ENCODE measurements at regions not wholly inside any gene's neighbourhood (a gene's known extent, or its start where the extent isn't known, plus 50 kb on each side); places are given as distances from the start of the nearest gene placed in this dataset.

DNA sequence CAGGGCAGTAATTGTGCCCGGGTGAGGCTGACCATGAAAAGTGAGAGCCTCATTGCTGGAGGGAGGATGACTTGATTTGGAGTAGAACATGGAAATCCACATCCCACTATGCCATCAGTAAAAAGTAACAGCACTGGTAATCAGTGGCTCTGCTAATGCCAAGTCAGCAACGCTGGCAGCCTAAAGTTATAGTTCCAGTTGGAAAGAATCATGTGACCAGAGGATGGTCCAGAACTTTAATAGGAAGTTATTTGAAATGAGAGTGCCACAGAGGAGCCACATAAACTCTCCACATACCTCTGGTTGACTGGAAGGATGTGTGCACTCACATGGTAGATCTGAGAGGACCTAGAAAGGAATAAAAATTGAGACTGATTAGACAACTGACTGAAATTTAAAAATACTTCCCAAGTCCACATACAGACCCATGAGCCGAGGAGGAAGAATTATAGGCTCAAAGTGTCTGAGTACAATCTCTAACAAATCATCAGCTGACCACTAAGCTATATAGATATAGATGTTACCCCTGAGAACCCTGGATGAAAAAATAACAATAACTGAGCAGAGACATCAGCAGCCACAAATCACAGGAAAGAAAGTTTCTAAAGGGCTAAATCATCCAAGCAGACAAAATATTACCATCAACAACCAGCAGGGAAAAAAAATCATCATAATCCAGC is 346.8 kb downstream of the STK39 start:
- Histone ChIP-seq H3K27ac (no peak overlapping the region), H3K9me3 (no peaks in the 10 kb centered on the region), H3K4me3 (no peak overlapping the region), H3K27me3 (no peaks in the 10 kb centered on the region), H3K36me3 (no peaks in the 10 kb centered on the region), H3K4me1 (no peaks in the 10 kb centered on the region)
- TF ChIP-seq EP300 (IDR thresholded peaks at IDR 0.05) (no peak), POLR2A (IDR thresholded peaks at IDR 0.05) (no peak)
- TF ChIP-seq, protein P1, sequence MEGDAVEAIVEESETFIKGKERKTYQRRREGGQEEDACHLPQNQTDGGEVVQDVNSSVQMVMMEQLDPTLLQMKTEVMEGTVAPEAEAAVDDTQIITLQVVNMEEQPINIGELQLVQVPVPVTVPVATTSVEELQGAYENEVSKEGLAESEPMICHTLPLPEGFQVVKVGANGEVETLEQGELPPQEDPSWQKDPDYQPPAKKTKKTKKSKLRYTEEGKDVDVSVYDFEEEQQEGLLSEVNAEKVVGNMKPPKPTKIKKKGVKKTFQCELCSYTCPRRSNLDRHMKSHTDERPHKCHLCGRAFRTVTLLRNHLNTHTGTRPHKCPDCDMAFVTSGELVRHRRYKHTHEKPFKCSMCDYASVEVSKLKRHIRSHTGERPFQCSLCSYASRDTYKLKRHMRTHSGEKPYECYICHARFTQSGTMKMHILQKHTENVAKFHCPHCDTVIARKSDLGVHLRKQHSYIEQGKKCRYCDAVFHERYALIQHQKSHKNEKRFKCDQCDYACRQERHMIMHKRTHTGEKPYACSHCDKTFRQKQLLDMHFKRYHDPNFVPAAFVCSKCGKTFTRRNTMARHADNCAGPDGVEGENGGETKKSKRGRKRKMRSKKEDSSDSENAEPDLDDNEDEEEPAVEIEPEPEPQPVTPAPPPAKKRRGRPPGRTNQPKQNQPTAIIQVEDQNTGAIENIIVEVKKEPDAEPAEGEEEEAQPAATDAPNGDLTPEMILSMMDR (IDR thresholded peaks at IDR 0.05) = no peak
- no peak for DNase-seq (ENCODE audit: low spot score in 2 of 2)
- WGBS, 2 donors = 86 to 89% methylated on average over 3 of the region's 3 CpGs

DNA sequence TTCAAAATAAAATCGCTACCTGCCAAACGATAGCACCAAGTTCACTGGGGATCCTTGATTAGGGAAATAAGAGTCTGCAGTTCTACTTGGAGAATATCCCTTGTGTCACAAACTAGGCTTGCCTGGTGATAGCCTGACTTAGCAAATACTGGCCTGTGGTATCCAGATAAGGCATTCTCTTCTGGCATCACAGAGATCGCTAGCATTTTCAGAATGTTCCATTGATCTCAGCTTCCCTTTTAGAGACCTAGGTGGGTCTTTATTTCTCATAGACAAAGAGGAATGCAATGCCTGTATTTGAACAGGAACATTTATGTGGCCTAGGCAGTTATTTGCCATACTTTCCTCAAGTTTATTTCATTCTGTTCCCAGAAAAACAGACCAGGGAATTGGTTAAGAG is 349.1 kb downstream of the STK39 start:
- Histone ChIP-seq H3K27me3 (no peaks in the 10 kb centered on the region), H3K36me3 (no peaks in the 10 kb centered on the region), H3K9me3 (no peaks in the 10 kb centered on the region), H3K4me3 (no peak overlapping the region), H3K27ac (peak overlapping the region in 1 of 4 donors; percentile 50), H3K4me1 (no peaks in the 10 kb centered on the region)
- WGBS, 2 donors = 85 to 93% methylated on average over 3 of the region's 3 CpGs
- DNase-seq (ENCODE audit: low spot score in 2 of 2) = no peak
- TF ChIP-seq POLR2A (IDR thresholded peaks at IDR 0.05) (no peak), EP300 (IDR thresholded peaks at IDR 0.05) (peak in 1 of 2 donors; percentile 28)
- TF ChIP-seq, protein P1 (IDR thresholded peaks at IDR 0.05) = no peak

DNA sequence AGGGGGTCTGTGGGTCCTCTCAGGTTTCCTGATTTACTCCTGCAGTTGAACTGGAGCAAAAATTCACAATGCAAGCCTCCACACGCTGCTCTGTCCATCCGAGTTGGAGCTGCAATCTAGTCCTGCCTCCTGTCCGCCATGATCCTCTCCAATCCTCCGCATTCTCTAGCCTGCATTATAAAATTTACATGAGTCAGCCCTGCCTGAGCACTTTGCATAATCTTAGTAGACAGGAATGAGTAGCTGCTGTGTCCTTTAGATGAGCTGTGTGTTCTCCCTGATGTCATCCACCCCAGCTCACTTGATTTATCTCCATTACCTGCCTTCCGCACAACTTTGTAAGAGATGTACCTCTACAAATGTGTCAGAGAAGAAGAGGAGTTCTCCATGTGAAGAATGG is 355.6 kb downstream of the STK39 start:
- Histone ChIP-seq H3K4me1 (no peaks in the 10 kb centered on the region), H3K9me3 (peaks cover 0 to 24% (median 0%) of the 10 kb centered on the region in 4 donors), H3K27me3 (no peaks in the 10 kb centered on the region), H3K4me3 (no peak overlapping the region), H3K36me3 (no peaks in the 10 kb centered on the region), H3K27ac (no peak overlapping the region)
- DNase-seq (ENCODE audit: low spot score in 2 of 2) = no peak
- no peak for TF ChIP-seq POLR2A (IDR thresholded peaks at IDR 0.05)
- TF ChIP-seq, protein P1 (IDR thresholded peaks at IDR 0.05) = no peak
- TF ChIP-seq EP300 (IDR thresholded peaks at IDR 0.05) = no peak
- WGBS, 2 donors = 80 to 93% methylated on average over 5 of the region's 5 CpGs

DNA sequence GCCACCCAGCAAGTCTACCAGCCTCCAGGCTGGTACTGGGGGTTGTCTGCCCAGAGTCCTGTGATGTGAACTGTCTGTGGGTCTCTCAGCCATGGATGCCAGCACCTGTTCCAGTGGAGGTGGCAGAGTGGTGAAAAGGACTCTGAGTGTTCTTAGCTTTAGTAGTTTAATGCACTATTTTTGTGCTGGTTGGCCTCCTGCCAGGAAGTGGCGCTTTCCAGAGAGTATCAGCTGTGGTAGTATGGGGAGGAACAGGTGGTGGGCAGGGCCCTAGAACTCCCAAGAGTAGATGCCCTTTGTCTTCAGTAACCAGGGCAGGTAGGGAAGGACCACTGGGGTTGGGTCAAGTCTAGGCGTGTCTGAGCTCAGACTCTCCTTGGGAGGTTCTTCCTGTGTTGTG is 356.7 kb downstream of the STK39 start:
- 84 to 100% methylated on average over 2 of the region's 2 CpGs for WGBS, 2 donors
- Histone ChIP-seq H3K27me3 (no peaks in the 10 kb centered on the region), H3K9me3 (peaks cover 0 to 31% (median 0%) of the 10 kb centered on the region in 4 donors), H3K36me3 (no peaks in the 10 kb centered on the region), H3K4me1 (no peaks in the 10 kb centered on the region), H3K4me3 (no peak overlapping the region), H3K27ac (no peak overlapping the region)
- no peak for DNase-seq (ENCODE audit: low spot score in 2 of 2)
- TF ChIP-seq EP300 (IDR thresholded peaks at IDR 0.05) (no peak), POLR2A (IDR thresholded peaks at IDR 0.05) (no peak)
- TF ChIP-seq, protein P1 (IDR thresholded peaks at IDR 0.05) = no peak

DNA sequence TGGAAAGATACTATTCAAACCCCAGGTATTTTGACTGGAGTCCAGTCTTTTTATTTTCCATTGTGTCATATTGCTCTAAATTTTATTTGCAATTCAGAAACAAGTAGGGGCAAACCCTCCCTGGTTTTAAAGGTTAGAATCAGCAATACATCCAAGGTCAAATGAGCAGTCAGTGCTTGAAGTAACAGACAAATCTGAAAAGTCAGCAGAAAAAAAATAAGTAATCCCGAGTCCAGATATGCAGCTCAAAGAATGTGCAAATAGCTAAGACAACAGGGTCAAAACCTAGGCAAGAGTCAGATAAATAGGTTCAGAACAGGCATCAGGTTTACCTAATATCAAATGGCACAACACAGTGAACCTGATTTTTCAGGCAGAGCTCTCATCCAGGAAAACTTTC is 367.0 kb downstream of the STK39 start:
- TF ChIP-seq EP300 (IDR thresholded peaks at IDR 0.05) = no peak
- TF ChIP-seq, protein P1 (IDR thresholded peaks at IDR 0.05) = no peak
- no peak for TF ChIP-seq POLR2A (IDR thresholded peaks at IDR 0.05)
- Histone ChIP-seq H3K9me3 (no peaks in the 10 kb centered on the region), H3K27ac (no peak overlapping the region), H3K27me3 (no peaks in the 10 kb centered on the region), H3K4me3 (no peak overlapping the region), H3K4me1 (no peaks in the 10 kb centered on the region), H3K36me3 (no peaks in the 10 kb centered on the region)
- no peak for DNase-seq (ENCODE audit: low spot score in 2 of 2)
- whole genome bisulfite sequencing, 2 donors = 60 to 71% methylated on average over 1 of the region's 1 CpG
